GM23338 (cell line): ENCODE measurements at regions not wholly inside any gene's neighbourhood (a gene's known extent, or its start where the extent isn't known, plus 50 kb on each side); places are given as distances from the start of the nearest gene placed in this dataset.

ENCODE experiments used
- ATAC-seq: fragments of 200-7000 bp; cut with Tn5 transposase; 3 replicates; pipeline ENCODE4 v1.9.1; 2020
- DNase-seq: peaks from one replicate; pipeline ENCODE4 v3.0.0-alpha.2; 2015; ENCODE audit warnings: low spot score
- H2AFZ ChIP-seq: fragments of 200-600 bp; sonication (generic); 2 replicates; pipeline ENCODE4 v1.8.0; 2016; ENCODE audit warnings: antibody characterized with exemption, mild to moderate bottlenecking, moderate library complexity
- H3F3A ChIP-seq: fragments of 200-600 bp; sonication (generic); replicated peaks from 2 replicates; pipeline ENCODE4 v1.8.0; 2017; ENCODE audit warnings: antibody characterized with exemption, mixed run types, low read depth
- H3K27ac ChIP-seq: fragments of 200-600 bp; sonication (generic); 2 replicates; pipeline ENCODE4 v1.6.1; 2016; ENCODE audit warnings: low read depth
- H3K27me3 ChIP-seq: fragments of 200-600 bp; sonication (generic); 2 replicates; pipeline ENCODE4 v1.8.0; 2016; ENCODE audit warnings: mild to moderate bottlenecking, mixed run types, moderate library complexity; ENCODE audit not compliant: insufficient read depth
- H3K36me3 ChIP-seq: fragments of 200-600 bp; sonication (generic); 2 replicates; pipeline ENCODE4 v1.8.0; 2016; ENCODE audit warnings: mild to moderate bottlenecking; ENCODE audit not compliant: insufficient read depth
- H3K4me1 ChIP-seq: fragments of 200-600 bp; sonication (generic); 2 replicates; pipeline ENCODE4 v1.8.0; 2016; ENCODE audit warnings: mild to moderate bottlenecking, moderate library complexity; ENCODE audit not compliant: insufficient read depth
- H3K4me2 ChIP-seq: fragments of 200-600 bp; sonication (generic); 2 replicates; pipeline ENCODE4 v1.7.1; 2017; ENCODE audit warnings: mixed run types
- H3K4me3 ChIP-seq: fragments of 200-600 bp; sonication (generic); 2 replicates; pipeline ENCODE4 v1.6.1; 2016; ENCODE audit warnings: mixed run types
- H3K79me2 ChIP-seq: fragments of 200-600 bp; sonication (generic); replicated peaks from 2 replicates; pipeline ENCODE4 v1.8.0; 2017; ENCODE audit warnings: mild to moderate bottlenecking; ENCODE audit not compliant: insufficient read depth
- H3K9me2 ChIP-seq: fragments of 200-600 bp; sonication (generic); 2 replicates; pipeline ENCODE4 v1.8.0; 2017; ENCODE audit not compliant: insufficient read depth
- H4K20me1 ChIP-seq: fragments of 200-600 bp; sonication (generic); replicated peaks from 2 replicates; pipeline ENCODE4 v1.8.0; 2017; ENCODE audit warnings: mild to moderate bottlenecking; ENCODE audit not compliant: insufficient read depth
- H3K27ac Mint-ChIP-seq: 2 replicates; pipeline ENCODE4 v1.8.0; 2020; ENCODE audit warnings: inconsistent platforms, mild to moderate bottlenecking, moderate library complexity, mixed read lengths
- H3K27me3 Mint-ChIP-seq: 3 replicates; pipeline ENCODE4 v1.8.0; 2022; ENCODE audit warnings: low read depth, mild to moderate bottlenecking, moderate library complexity, mixed read lengths, inconsistent platforms; ENCODE audit not compliant: insufficient read depth, poor library complexity
- H3K36me3 Mint-ChIP-seq: 3 replicates; pipeline ENCODE4 v1.8.0; 2021; ENCODE audit warnings: low read depth, mild to moderate bottlenecking, inconsistent platforms, moderate library complexity, mixed read lengths
- H3K4me1 Mint-ChIP-seq: 3 replicates; pipeline ENCODE4 v1.8.0; 2020; ENCODE audit warnings: mild to moderate bottlenecking, inconsistent platforms, mixed read lengths
- H3K4me3 Mint-ChIP-seq: 3 replicates; pipeline ENCODE4 v1.8.0; 2021; ENCODE audit warnings: moderate library complexity, mild to moderate bottlenecking, inconsistent platforms, mixed read lengths
- H3K9me3 Mint-ChIP-seq: 3 replicates; pipeline ENCODE4 v1.8.0; 2020; ENCODE audit warnings: moderate library complexity, mild to moderate bottlenecking, inconsistent platforms, mixed read lengths
- CREB1 ChIP-seq: fragments of 250-450 bp; sonication (Bioruptor Pico); IDR thresholded peaks from 2 replicates; pipeline ENCODE4 v1.5.0; 2020; ENCODE audit warnings: low read depth, mild to moderate bottlenecking, moderate library complexity
- CTCF ChIP-seq, 2 experiments: fragments of 200-600 bp in 1 of 2; sonication (generic) in 1 of 2; conservative IDR thresholded peaks; 2 replicates each; pipeline versions ENCODE4 v1.5.1 to v1.6.1; 2016 to 2017; ENCODE audit warnings: antibody characterized with exemption in 2 of 2, low read depth in 2 of 2, mild to moderate bottlenecking in 2 of 2, moderate library complexity in 1 of 2
- ETS1 ChIP-seq: IDR thresholded peaks from 2 replicates; pipeline ENCODE4 v1.6.1; 2016; ENCODE audit warnings: antibody characterized with exemption
- NANOG ChIP-seq: IDR thresholded peaks from 2 replicates; pipeline ENCODE4 v1.6.1; 2016; ENCODE audit warnings: antibody characterized with exemption, borderline replicate concordance
- POLR2AphosphoS5 ChIP-seq: IDR thresholded peaks from 2 replicates; pipeline ENCODE4 v1.6.1; 2016; ENCODE audit warnings: antibody characterized with exemption, low read depth
- STAT1 ChIP-seq: IDR thresholded peaks from one replicate; pipeline ENCODE4 v1.6.1; 2016; ENCODE audit warnings: antibody characterized with exemption; ENCODE audit not compliant: unreplicated experiment
- ZNF114 ChIP-seq: fragments of 250-450 bp; sonication (Bioruptor Pico); IDR thresholded peaks from 2 replicates; pipeline ENCODE4 v1.5.0; 2020; ENCODE audit warnings: mild to moderate bottlenecking, moderate library complexity
- ZNF331 ChIP-seq: fragments of 250-450 bp; sonication (Bioruptor Pico); IDR thresholded peaks from 2 replicates; pipeline ENCODE4 v1.5.0; 2020; ENCODE audit warnings: low read depth, mild to moderate bottlenecking, moderate library complexity

GRCh38 chr4:174170906-174171305, 112.6 kb downstream of the FBXO8 start (continued):
- TF ChIP-seq ETS1: no peak

- ATAC-seq (no peak), DNase-seq (no peak)
- Histone ChIP-seq H3F3A (no peaks in the 10 kb centered on the region), H3K79me2 (no peaks in the 10 kb centered on the region), H4K20me1 (no peaks in the 10 kb centered on the region), H3K4me3 (no peak overlapping the region), H3K4me1 (no peaks in the 10 kb centered on the region), H3K36me3 (no peaks in the 10 kb centered on the region), H2AFZ (no peak overlapping the region), H3K27ac (no peak overlapping the region), H3K27me3 (no peaks in the 10 kb centered on the region), H3K9me2 (peaks cover 1% of the 10 kb centered on the region; the same call in 1 of the 2 replicates), H3K4me2 (no peak overlapping the region)
- H3K4me1 Mint-ChIP-seq: peaks cover 5% of the 10 kb centered on the region; the same call in 2 of the 3 replicates
- H3K36me3 Mint-ChIP-seq: no peaks in the 10 kb centered on the region
- H3K9me3 Mint-ChIP-seq: no peaks in the 10 kb centered on the region; the same call in 2 of the 3 replicates
- H3K4me3 Mint-ChIP-seq: no peak overlapping the region
- TF ChIP-seq CREB1 (CRISPR knock-in tag) (no peak), NANOG (no peak), CTCF (conservative IDR thresholded peaks at IDR 0.05; ENCODE audit: low read depth in 2 of 2) (no peak), POLR2AphosphoS5 (no peak), STAT1 (no peak), ZNF114 (no peak)
- no peaks in the 10 kb centered on the region for H3K27me3 Mint-ChIP-seq
- no peak overlapping the region for H3K27ac Mint-ChIP-seq
Observed at GRCh38 chr4:174170091-174170490, 113.4 kb downstream of the FBXO8 start.

GRCh38 chr4:174157106-174157607, 126.3 kb downstream of the FBXO8 start:
- H3K4me3 Mint-ChIP-seq: no peak overlapping the region
- H3K4me1 ChIP-seq: peaks cover 3% of the 10 kb centered on the region; the same call in 1 of the 2 replicates
- H3K36me3 Mint-ChIP-seq: no peaks in the 10 kb centered on the region
- H3K4me3 ChIP-seq: no peak overlapping the region
- H3K27ac Mint-ChIP-seq: no peak overlapping the region
- H3K9me3 Mint-ChIP-seq: no peaks in the 10 kb centered on the region
- no peak overlapping the region for H3K27ac ChIP-seq
- DNase-seq: no peak
- no peak for ATAC-seq
- peaks cover 3% of the 10 kb centered on the region for H3K27me3 Mint-ChIP-seq
- H3K36me3 ChIP-seq: no peaks in the 10 kb centered on the region
- H3K4me2 ChIP-seq: no peak overlapping the region
- TF ChIP-seq POLR2AphosphoS5: no peak
- no peak for TF ChIP-seq ZNF331 (CRISPR knock-in tag)
- no peaks in the 10 kb centered on the region for H3K79me2 ChIP-seq
- H2AFZ ChIP-seq: no peak overlapping the region
- H3K9me2 ChIP-seq: no peaks in the 10 kb centered on the region
- H4K20me1 ChIP-seq: no peaks in the 10 kb centered on the region
- peaks cover 14% of the 10 kb centered on the region; the same call in 2 of the 3 replicates for H3K4me1 Mint-ChIP-seq
- H3K27me3 ChIP-seq: no peaks in the 10 kb centered on the region
- H3F3A ChIP-seq: no peaks in the 10 kb centered on the region
